ENCODE measurements at regions not wholly inside any gene's neighbourhood (a gene's known extent, or its start where the extent isn't known, plus 50 kb on each side); places are given as distances from the start of the nearest gene placed in this dataset.

- H3K4me3 Mint-ChIP-seq = no peak overlapping the region
- no peaks in the 10 kb centered on the region for H3K27me3 Mint-ChIP-seq
- CTCF ChIA-PET = no interaction called here
- POLR2A ChIA-PET = no interaction called here
- H3K36me3 Mint-ChIP-seq (ENCODE audit: low read depth) = no peaks in the 10 kb centered on the region
- H3K27ac Mint-ChIP-seq = no peak overlapping the region
- peaks cover 15% of the 10 kb centered on the region for H3K9me3 Mint-ChIP-seq
- H3K4me1 Mint-ChIP-seq = no peaks in the 10 kb centered on the region
- no peak for DNase-seq
Measured at GRCh38 chr10:42112331-42113157, 525.8 kb downstream of the ZNF33B start.

- H3K27ac Mint-ChIP-seq = no peak overlapping the region
- no peaks in the 10 kb centered on the region for H3K36me3 Mint-ChIP-seq (ENCODE audit: low read depth)
- no peaks in the 10 kb centered on the region for H3K27me3 Mint-ChIP-seq
- ChIA-PET CTCF (no interaction called here), POLR2A (no interaction called here)
- peaks cover 13% of the 10 kb centered on the region for H3K9me3 Mint-ChIP-seq
- no peak overlapping the region for H3K4me3 Mint-ChIP-seq
- H3K4me1 Mint-ChIP-seq = no peaks in the 10 kb centered on the region
- DNase-seq = no peak
Measured at GRCh38 chr10:42111661-42112330, 526.6 kb downstream of the ZNF33B start.

DNA sequence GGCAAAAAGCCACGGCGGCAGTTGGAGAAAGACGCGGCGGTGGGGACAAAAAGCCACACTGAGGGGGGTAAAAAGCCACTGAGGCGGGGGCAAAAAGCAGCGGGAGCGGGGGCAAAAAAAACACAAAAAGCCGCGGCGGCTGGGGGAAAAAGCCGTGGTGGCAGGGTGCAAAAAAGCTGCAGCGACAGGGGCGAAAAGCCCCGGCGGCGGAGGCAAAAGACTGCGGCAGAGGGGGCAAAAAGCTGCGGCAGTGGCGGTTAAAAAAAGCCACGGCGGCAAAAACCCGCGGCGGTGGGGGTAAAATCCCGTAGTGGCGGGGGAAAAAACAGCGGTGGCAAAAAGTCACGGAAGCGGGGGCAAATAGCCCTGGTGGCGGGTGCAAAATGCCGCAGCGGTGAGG lies 527.3 kb downstream of the ZNF33B start:
- no peaks in the 10 kb centered on the region for H3K36me3 Mint-ChIP-seq (ENCODE audit: low read depth)
- peaks cover 12% of the 10 kb centered on the region for H3K9me3 Mint-ChIP-seq
- H3K27ac Mint-ChIP-seq = no peak overlapping the region
- no peaks in the 10 kb centered on the region for H3K27me3 Mint-ChIP-seq
- no peak overlapping the region for H3K4me3 Mint-ChIP-seq
- ChIA-PET CTCF (no interaction called here), POLR2A (no interaction called here)
- no peaks in the 10 kb centered on the region for H3K4me1 Mint-ChIP-seq
- DNase-seq = no peak

Data from activated CD4-positive, alpha-beta T cell treated with anti-CD3 and anti-CD28 coated beads, Interleukin-2, amount 10 ng/mL, durations not matched to agents 7 days and 5 days (primary cell).